Retinal pigment epithelial cell (primary cell): ENCODE measurements at regions not wholly inside any gene's neighbourhood (a gene's known extent, or its start where the extent isn't known, plus 50 kb on each side); places are given as distances from the start of the nearest gene placed in this dataset.

Experiments used
- DNase-seq: peaks from one replicate; pipeline ENCODE4 v3.0.0-alpha.2; 2010; ENCODE audit warnings: low read depth
- H3K4me3 ChIP-seq: 2 replicates; pipeline ENCODE4 v1.5.1; 2011; ENCODE audit warnings: mild to moderate bottlenecking, low read length, control low read depth, moderate library complexity
- CTCF ChIP-seq: conservative IDR thresholded peaks from 2 replicates; pipeline ENCODE4 v1.5.1; 2011; ENCODE audit warnings: low read depth, low read length, control low read depth, inconsistent platforms

- no peak overlapping the region for H3K4me3 ChIP-seq
- no peak for DNase-seq
- no peak for TF ChIP-seq CTCF
Observed at GRCh38 chr1:86247597-86248279, 91.2 kb upstream of the COL24A1 start.

GRCh38 chr1:86245566-86246190 is 89.1 kb upstream of the COL24A1 start:
- DNase-seq: no peak
- H3K4me3 ChIP-seq: no peak overlapping the region
- no peak for TF ChIP-seq CTCF

GRCh38 chr1:86239894-86240293 is 83.3 kb upstream of the COL24A1 start:
- TF ChIP-seq CTCF: no peak
- DNase-seq: no peak

GRCh38 chr1:86239490-86239889 is 82.9 kb upstream of the COL24A1 start:
- TF ChIP-seq CTCF: no peak
- no peak for DNase-seq

More at GRCh38 chr1:86239894-86240293, 83.3 kb upstream of the COL24A1 start:
- H3K4me3 ChIP-seq: no peak overlapping the region

GRCh38 chr1:86238226-86238625 is 81.7 kb upstream of the COL24A1 start:
- no peak overlapping the region for H3K4me3 ChIP-seq
- no peak for TF ChIP-seq CTCF
- no peak for DNase-seq

More at GRCh38 chr1:86239490-86239889, 82.9 kb upstream of the COL24A1 start:
- H3K4me3 ChIP-seq: no peak overlapping the region

- DNase-seq: no peak
- no peak overlapping the region for H3K4me3 ChIP-seq
- no peak for TF ChIP-seq CTCF
Observed at GRCh38 chr1:86235852-86236251, 79.3 kb upstream of the COL24A1 start.

GRCh38 chr1:86233403-86233802 is 76.8 kb upstream of the COL24A1 start:
- DNase-seq: no peak
- no peak overlapping the region for H3K4me3 ChIP-seq
- no peak for TF ChIP-seq CTCF
